Muscle of leg (tissue), 3 donors: ENCODE measurements at regions not wholly inside any gene's neighbourhood (a gene's known extent, or its start where the extent isn't known, plus 50 kb on each side); places are given as distances from the start of the nearest gene placed in this dataset.

ENCODE experiments used
- DNase-seq: peaks from one replicate; pipeline ENCODE4 v3.0.0; 2013
- H3K27ac ChIP-seq: one replicate; pipeline ENCODE4 v1.5.1; 2013; ENCODE audit warnings: mild to moderate bottlenecking, low read length, control low read depth
- H3K27me3 ChIP-seq: one replicate; pipeline ENCODE4 v1.6.1; 2013; ENCODE audit warnings: low read length; ENCODE audit not compliant: control insufficient read depth, insufficient read depth
- H3K36me3 ChIP-seq: one replicate; pipeline ENCODE4 v1.6.1; 2013; ENCODE audit warnings: low read length; ENCODE audit not compliant: control insufficient read depth, insufficient read depth
- H3K4me1 ChIP-seq: one replicate; pipeline ENCODE4 v1.6.1; 2013; ENCODE audit warnings: low read length; ENCODE audit not compliant: control insufficient read depth, insufficient read depth
- H3K4me3 ChIP-seq: one replicate; pipeline ENCODE4 v1.5.1; 2013; ENCODE audit warnings: low read length, control low read depth
- H3K9me3 ChIP-seq: replicated peaks from 2 replicates; pipeline ENCODE4 v1.6.1; 2013; ENCODE audit warnings: low read depth, low read length; ENCODE audit not compliant: control insufficient read depth
- WGBS: methylation state at CpG from one replicate; pipeline ENCODE4 v1.1.5; 2013; ENCODE audit warnings: missing lambda C conversion rate; ENCODE audit not compliant: insufficient coverage; 5-methylcytosine and 5-hydroxymethylcytosine counted together

- no peaks in the 10 kb centered on the region for H3K36me3 ChIP-seq
- no peak overlapping the region for H3K4me3 ChIP-seq
- no peaks in the 10 kb centered on the region for H3K4me1 ChIP-seq
- WGBS = 81% methylated on average over 4 of the region's 5 CpGs
- DNase-seq = no peak
- H3K27ac ChIP-seq = no peak overlapping the region
- peaks cover 11% of the 10 kb centered on the region for H3K27me3 ChIP-seq
- H3K9me3 ChIP-seq = no peaks in the 10 kb centered on the region
These were observed 218.9 kb downstream of the AACS start for GRCh38 chr12:125284087-125284486.

DNA sequence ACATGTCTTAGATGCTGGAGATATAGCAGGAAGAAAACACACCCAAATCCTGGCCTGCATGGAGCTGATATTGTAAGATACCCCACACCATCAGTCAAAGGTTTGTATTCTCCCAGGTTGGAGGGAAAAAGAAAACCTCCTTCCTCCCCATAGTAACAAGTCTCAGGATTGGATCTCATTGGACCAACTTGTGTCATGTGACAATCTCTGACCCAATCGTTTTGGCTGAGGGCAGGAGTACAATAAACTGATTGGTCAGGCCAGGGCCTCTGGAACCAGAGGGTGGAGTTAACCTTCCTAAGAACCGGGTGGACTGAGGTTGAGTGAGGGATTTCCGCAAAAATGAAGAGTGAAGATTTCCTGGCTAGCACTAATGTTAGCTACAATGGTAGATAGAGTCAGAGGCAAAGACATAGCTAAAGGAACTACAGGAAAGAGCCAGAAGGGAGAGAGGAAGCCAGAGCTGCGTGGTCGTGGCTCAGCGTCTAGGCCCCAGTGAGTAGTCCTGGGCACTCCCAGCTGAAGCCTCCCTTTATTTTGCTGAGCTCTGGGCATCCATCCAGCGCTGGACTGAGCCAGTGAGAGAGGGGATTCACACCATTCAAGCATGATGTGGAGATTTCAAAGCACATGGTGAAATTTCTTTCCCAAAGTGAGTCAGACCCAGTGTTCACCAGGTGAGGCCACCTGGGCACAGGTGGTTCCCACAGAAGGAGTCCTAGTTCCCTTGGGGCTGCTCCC lies 219.9 kb downstream of the AACS start:
- Histone ChIP-seq H3K9me3 (no peaks in the 10 kb centered on the region), H3K4me3 (no peak overlapping the region), H3K36me3 (no peaks in the 10 kb centered on the region), H3K4me1 (no peaks in the 10 kb centered on the region), H3K27me3 (peaks cover 9% of the 10 kb centered on the region), H3K27ac (no peak overlapping the region)
- DNase-seq = no peak
- WGBS = 88% methylated on average over 7 of the region's 7 CpGs

GRCh38 chr12:125286005-125286727 lies 220.9 kb downstream of the AACS start:
- Histone ChIP-seq H3K4me3 (no peak overlapping the region), H3K4me1 (no peaks in the 10 kb centered on the region), H3K36me3 (no peaks in the 10 kb centered on the region), H3K9me3 (no peaks in the 10 kb centered on the region), H3K27ac (no peak overlapping the region), H3K27me3 (peaks cover 5% of the 10 kb centered on the region)
- WGBS = 95% methylated on average over 2 of the region's 7 CpGs
- no peak for DNase-seq

DNA sequence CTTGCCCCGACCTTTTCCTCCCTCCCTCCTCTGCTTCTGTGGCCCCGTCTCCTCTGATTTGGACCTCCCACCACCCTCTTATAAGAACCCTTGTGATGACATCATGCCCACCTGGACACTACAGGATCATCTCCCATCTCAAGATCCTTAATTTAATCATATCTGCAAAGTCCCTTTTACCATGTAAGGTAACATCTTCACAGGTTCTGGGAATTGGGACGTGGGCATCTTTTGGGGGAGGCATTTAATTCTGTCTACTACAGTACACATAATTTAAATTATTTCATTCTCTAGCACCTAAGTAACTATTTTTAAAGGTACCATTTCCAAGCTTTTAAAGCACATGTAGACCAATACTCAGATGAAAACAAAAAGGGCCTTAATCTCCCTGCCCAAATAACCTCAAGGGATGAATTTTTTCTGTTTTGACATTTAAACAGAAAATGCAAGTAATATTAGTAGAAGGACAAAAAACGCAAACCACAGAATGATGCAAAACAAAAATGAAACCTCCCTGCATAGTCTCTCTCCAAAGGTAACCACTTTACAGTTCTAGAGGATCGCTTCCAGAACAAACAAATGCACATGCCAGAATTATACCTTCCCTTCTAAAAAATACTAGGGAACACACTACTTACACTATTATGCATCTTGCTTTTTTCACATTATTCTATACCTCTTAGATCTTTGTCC lies 222.1 kb downstream of the AACS start:
- Histone ChIP-seq H3K27me3 (peaks cover 5% of the 10 kb centered on the region), H3K9me3 (no peaks in the 10 kb centered on the region), H3K4me3 (no peak overlapping the region), H3K27ac (no peak overlapping the region), H3K4me1 (no peaks in the 10 kb centered on the region), H3K36me3 (no peaks in the 10 kb centered on the region)
- WGBS = 89% methylated on average over 2 of the region's 5 CpGs
- no peak for DNase-seq

- no peak overlapping the region for H3K27ac ChIP-seq
- H3K36me3 ChIP-seq = no peaks in the 10 kb centered on the region
- no peaks in the 10 kb centered on the region for H3K27me3 ChIP-seq
- H3K4me3 ChIP-seq = no peak overlapping the region
- DNase-seq = no peak
- H3K4me1 ChIP-seq = no peaks in the 10 kb centered on the region
- peaks cover 4% of the 10 kb centered on the region for H3K9me3 ChIP-seq
- WGBS = 56% methylated on average over 2 of the region's 7 CpGs
These were observed 224.0 kb downstream of the AACS start for GRCh38 chr12:125288931-125289928.

GRCh38 chr12:125289970-125290369 lies 224.7 kb downstream of the AACS start:
- 67% methylated on average over 6 of the region's 9 CpGs for WGBS
- no peaks in the 10 kb centered on the region for H3K4me1 ChIP-seq

DNA sequence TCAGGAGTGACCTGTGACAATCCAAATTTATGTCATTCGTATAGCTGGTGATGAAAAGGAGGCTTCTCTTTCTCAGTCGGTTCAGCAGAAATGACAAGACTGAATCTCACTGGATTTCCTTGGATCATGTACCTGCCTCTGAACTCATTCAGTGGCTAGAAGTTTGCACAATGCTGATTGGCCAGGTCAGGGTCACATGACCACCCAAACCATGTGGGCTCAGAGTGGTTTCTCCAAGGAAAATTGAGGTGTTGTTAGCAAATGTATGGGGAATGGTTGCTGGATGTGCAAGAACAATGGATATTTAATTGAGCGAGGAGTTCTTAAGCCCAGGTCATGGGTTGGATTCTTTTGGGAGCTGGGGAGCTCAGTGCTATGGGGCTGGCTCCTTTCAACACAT lies 227.5 kb downstream of the AACS start:
- no peaks in the 10 kb centered on the region for H3K4me1 ChIP-seq
- DNase-seq = no peak
- no peaks in the 10 kb centered on the region for H3K36me3 ChIP-seq
- H3K27ac ChIP-seq = no peak overlapping the region
- H3K9me3 ChIP-seq = peaks cover 4% of the 10 kb centered on the region
- 92% methylated on average over 3 of the region's 3 CpGs for WGBS
- no peak overlapping the region for H3K4me3 ChIP-seq
- no peaks in the 10 kb centered on the region for H3K27me3 ChIP-seq

More at GRCh38 chr12:125289970-125290369, 224.7 kb downstream of the AACS start:
- DNase-seq = no peak
- Histone ChIP-seq H3K9me3 (peaks cover 4% of the 10 kb centered on the region), H3K4me3 (no peak overlapping the region), H3K36me3 (no peaks in the 10 kb centered on the region), H3K27ac (no peak overlapping the region), H3K27me3 (no peaks in the 10 kb centered on the region)

- Histone ChIP-seq H3K9me3 (peaks cover 4% of the 10 kb centered on the region), H3K36me3 (no peaks in the 10 kb centered on the region), H3K27ac (no peak overlapping the region), H3K4me1 (no peaks in the 10 kb centered on the region), H3K27me3 (peaks cover 2% of the 10 kb centered on the region), H3K4me3 (no peak overlapping the region)
- DNase-seq = no peak
- WGBS = 78% methylated on average over 1 of the region's 5 CpGs
These were observed 230.3 kb downstream of the AACS start for GRCh38 chr12:125295550-125295949.

- Histone ChIP-seq H3K4me1 (no peaks in the 10 kb centered on the region), H3K4me3 (no peak overlapping the region), H3K9me3 (peaks cover 4% of the 10 kb centered on the region), H3K27ac (no peak overlapping the region), H3K27me3 (peaks cover 2% of the 10 kb centered on the region), H3K36me3 (no peaks in the 10 kb centered on the region)
- peak; percentile 1 for DNase-seq
- 23% methylated on average over 8 of the region's 9 CpGs for WGBS
These were observed 231.5 kb downstream of the AACS start for GRCh38 chr12:125296701-125297100.
